SJCRH30 (cell line): ENCODE measurements at regions not wholly inside any gene's neighbourhood (a gene's known extent, or its start where the extent isn't known, plus 50 kb on each side); places are given as distances from the start of the nearest gene placed in this dataset.
A peak's percentile ranks its signal among the peaks of the same experiment; 100 is the strongest.

ENCODE experiments used
- DNase-seq, 2 experiments: peaks; one replicate each; pipeline ENCODE4 v3.0.0-alpha.2; 2015 to 2020
- H3K27ac ChIP-seq: fragments of 250-450 bp; sonication (Bioruptor Pico); 2 replicates; pipeline ENCODE4 v1.5.1; 2020; ENCODE audit warnings: mild to moderate bottlenecking, moderate library complexity
- H3K27me3 ChIP-seq: fragments of 250-450 bp; sonication (Bioruptor Pico); 2 replicates; pipeline ENCODE4 v1.5.1; 2020; ENCODE audit warnings: mild to moderate bottlenecking, moderate library complexity
- H3K36me3 ChIP-seq: fragments of 250-450 bp; sonication (Bioruptor Pico); 2 replicates; pipeline ENCODE4 v1.5.1; 2020; ENCODE audit warnings: mild to moderate bottlenecking, moderate library complexity
- H3K4me1 ChIP-seq: fragments of 250-450 bp; sonication (Bioruptor Pico); 2 replicates; pipeline ENCODE4 v1.5.1; 2020; ENCODE audit warnings: mild to moderate bottlenecking, moderate library complexity
- H3K4me3 ChIP-seq: fragments of 250-450 bp; sonication (Bioruptor Pico); 2 replicates; pipeline ENCODE4 v1.5.1; 2020; ENCODE audit warnings: mild to moderate bottlenecking, moderate library complexity
- H3K9me3 ChIP-seq: fragments of 250-450 bp; sonication (Bioruptor Pico); replicated peaks from 2 replicates; pipeline ENCODE4 v1.5.1; 2020; ENCODE audit warnings: mild to moderate bottlenecking, moderate library complexity

GRCh38 chr6:4687989-4688947 is 87.9 kb upstream of the CDYL start:
- no peak for DNase-seq

GRCh38 chr6:4687656-4687988 is 88.6 kb upstream of the CDYL start:
- no peak overlapping the region for H3K4me3 ChIP-seq
- no peaks in the 10 kb centered on the region for H3K27me3 ChIP-seq
- DNase-seq = no peak
- no peaks in the 10 kb centered on the region for H3K36me3 ChIP-seq
- H3K27ac ChIP-seq = no peak overlapping the region
- H3K9me3 ChIP-seq = no peaks in the 10 kb centered on the region
- no peaks in the 10 kb centered on the region for H3K4me1 ChIP-seq

More at GRCh38 chr6:4687989-4688947, 87.9 kb upstream of the CDYL start:
- Histone ChIP-seq H3K4me3 (no peak overlapping the region), H3K9me3 (no peaks in the 10 kb centered on the region), H3K27me3 (no peaks in the 10 kb centered on the region), H3K27ac (no peak overlapping the region), H3K4me1 (no peaks in the 10 kb centered on the region), H3K36me3 (no peaks in the 10 kb centered on the region)

DNA sequence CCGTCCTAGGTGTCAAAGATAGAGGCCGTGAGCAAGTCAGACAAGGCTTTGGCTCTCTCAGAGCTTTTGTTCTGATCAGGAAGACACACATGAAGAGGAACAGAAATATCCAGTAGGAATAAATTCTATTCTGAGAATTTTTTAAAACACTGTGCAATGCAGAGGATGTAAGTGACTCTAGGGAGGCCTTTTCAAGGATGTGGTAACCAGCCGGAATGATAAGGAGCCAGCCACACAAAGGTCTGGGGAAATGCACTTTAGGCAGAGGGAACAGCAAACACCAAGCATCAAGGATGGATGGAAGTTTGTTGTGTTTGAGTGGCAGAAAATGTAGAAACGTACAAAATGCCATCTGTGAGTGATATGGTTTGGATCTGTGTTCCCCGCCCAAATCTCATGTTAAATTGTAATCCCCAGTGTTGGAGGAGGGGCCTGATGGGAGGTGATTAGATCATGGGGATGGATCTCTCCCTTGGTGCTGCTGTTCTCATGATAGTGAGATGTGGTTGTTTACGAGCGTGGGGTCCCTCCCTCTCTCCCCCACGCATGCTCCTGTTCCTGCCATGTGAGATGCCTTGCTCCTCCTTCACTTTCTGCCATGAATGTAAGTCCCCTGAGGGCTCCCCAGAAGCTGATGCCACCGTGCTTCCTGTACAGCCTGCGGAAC is 93.6 kb upstream of the CDYL start:
- Histone ChIP-seq H3K27me3 (no peaks in the 10 kb centered on the region), H3K36me3 (no peaks in the 10 kb centered on the region), H3K4me1 (no peaks in the 10 kb centered on the region), H3K4me3 (no peak overlapping the region), H3K9me3 (no peaks in the 10 kb centered on the region), H3K27ac (no peak overlapping the region)
- no peak for DNase-seq

GRCh38 chr6:4678506-4679300 is 97.5 kb upstream of the CDYL start:
- Histone ChIP-seq H3K4me1 (peaks cover 8% of the 10 kb centered on the region; the same call in 1 of the 2 replicates), H3K27ac (no peak overlapping the region), H3K4me3 (no peak overlapping the region), H3K36me3 (no peaks in the 10 kb centered on the region), H3K27me3 (no peaks in the 10 kb centered on the region), H3K9me3 (no peaks in the 10 kb centered on the region)
- DNase-seq = no peak

DNA sequence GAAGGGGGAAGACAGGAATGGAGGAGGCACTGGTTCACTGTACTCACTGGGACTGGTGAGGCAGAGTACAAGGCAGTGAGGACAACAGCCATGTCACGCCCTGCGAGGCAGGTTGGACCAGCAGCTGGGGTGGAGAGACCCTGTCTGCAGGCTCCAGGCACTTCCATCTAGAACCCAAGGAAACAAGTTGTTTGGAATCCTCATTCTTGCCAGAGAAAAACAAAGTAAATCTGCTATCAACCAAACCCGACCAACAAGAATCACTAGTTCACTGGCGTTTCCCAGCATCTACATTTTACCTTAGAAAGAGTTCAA is 98.5 kb upstream of the CDYL start:
- Histone ChIP-seq H3K27me3 (no peaks in the 10 kb centered on the region), H3K36me3 (no peaks in the 10 kb centered on the region), H3K4me3 (no peak overlapping the region), H3K27ac (no peak overlapping the region), H3K4me1 (peaks cover 8% of the 10 kb centered on the region; the same call in 1 of the 2 replicates), H3K9me3 (no peaks in the 10 kb centered on the region)
- DNase-seq = no peak

- Histone ChIP-seq H3K36me3 (no peaks in the 10 kb centered on the region), H3K4me1 (peaks cover 8% of the 10 kb centered on the region; the same call in 1 of the 2 replicates), H3K4me3 (no peak overlapping the region), H3K27me3 (no peaks in the 10 kb centered on the region), H3K9me3 (no peaks in the 10 kb centered on the region), H3K27ac (no peak overlapping the region)
- DNase-seq = no peak
Measured at GRCh38 chr6:4677011-4677750, 99.0 kb upstream of the CDYL start.

DNA sequence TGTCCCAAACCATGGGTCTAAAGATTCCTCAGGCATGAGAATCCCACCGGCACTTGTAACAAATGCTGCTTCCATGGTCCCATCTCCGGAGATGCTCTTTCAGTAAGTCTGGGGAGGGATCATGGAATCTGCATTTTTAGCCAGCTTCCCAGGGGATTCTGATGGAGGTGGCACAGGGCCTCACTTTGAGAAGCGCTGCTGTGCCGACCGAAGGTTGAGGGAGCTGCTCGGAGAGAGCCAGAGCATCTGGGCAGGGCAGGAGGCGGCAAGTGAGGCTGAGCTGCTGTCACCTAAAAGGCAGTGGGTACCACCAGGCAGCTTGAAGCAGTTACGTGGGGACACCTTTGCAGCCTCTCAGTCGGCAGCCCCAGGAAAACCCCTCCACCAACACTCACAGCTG is 100.2 kb upstream of the CDYL start:
- no peak overlapping the region for H3K27ac ChIP-seq

DNA sequence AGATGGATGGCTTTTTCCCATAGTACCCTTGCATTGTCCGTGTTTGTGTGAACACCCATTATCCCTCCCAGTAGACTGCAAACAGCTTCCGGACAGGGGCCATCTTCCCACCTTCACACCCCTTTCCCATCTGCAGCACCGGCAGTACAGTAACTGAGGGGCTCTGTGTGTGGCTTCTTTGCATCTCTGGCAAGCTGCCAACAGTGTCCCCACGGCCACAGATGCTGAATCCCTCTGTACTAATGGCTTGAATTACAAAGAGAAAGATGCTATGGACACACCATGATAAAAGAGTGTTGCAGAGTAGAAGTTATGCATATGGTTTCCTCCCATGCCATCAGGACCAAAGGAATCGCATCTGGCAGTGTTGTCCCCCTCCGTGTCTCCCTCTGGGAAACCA is 101.1 kb upstream of the CDYL start:
- Histone ChIP-seq H3K9me3 (no peaks in the 10 kb centered on the region), H3K27ac (no peak overlapping the region), H3K36me3 (no peaks in the 10 kb centered on the region), H3K4me1 (peaks cover 8% of the 10 kb centered on the region; the same call in 1 of the 2 replicates), H3K4me3 (no peak overlapping the region), H3K27me3 (no peaks in the 10 kb centered on the region)
- DNase-seq = peak; percentile 56 to 79

More for the DNA sequence above, 100.2 kb upstream of the CDYL start:
- Histone ChIP-seq H3K36me3 (no peaks in the 10 kb centered on the region), H3K9me3 (no peaks in the 10 kb centered on the region), H3K27me3 (no peaks in the 10 kb centered on the region), H3K4me1 (peaks cover 8% of the 10 kb centered on the region; the same call in 1 of the 2 replicates), H3K4me3 (no peak overlapping the region)
- DNase-seq = no peak

- Histone ChIP-seq H3K4me3 (no peak overlapping the region), H3K27ac (no peak overlapping the region), H3K27me3 (no peaks in the 10 kb centered on the region), H3K9me3 (no peaks in the 10 kb centered on the region), H3K4me1 (peaks cover 8% of the 10 kb centered on the region; the same call in 1 of the 2 replicates), H3K36me3 (no peaks in the 10 kb centered on the region)
- no peak for DNase-seq
Measured at GRCh38 chr6:4673861-4674260, 102.3 kb upstream of the CDYL start.

DNA sequence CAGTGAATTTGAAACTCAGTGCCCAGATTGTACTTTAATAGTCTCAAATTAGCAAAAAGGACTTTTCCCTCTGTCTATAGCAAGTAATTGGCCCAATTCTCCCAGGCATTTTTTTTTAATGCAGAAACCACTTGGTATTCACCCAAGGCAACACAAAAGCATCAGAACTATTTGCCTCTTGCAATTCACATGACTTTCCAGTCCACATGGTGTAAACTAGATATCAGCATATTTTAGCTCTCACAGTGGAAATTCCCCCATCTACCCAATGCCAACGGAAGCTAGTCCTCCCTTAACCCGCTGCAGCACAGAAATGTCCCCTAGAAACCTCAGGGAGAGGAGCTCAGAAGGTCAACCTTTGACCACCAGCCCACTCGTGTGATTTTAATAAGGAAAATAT is 103.4 kb upstream of the CDYL start:
- Histone ChIP-seq H3K27me3 (no peaks in the 10 kb centered on the region), H3K9me3 (no peaks in the 10 kb centered on the region), H3K27ac (no peak overlapping the region), H3K4me3 (no peak overlapping the region), H3K4me1 (peaks cover 8% of the 10 kb centered on the region; the same call in 1 of the 2 replicates), H3K36me3 (no peaks in the 10 kb centered on the region)
- no peak for DNase-seq

DNA sequence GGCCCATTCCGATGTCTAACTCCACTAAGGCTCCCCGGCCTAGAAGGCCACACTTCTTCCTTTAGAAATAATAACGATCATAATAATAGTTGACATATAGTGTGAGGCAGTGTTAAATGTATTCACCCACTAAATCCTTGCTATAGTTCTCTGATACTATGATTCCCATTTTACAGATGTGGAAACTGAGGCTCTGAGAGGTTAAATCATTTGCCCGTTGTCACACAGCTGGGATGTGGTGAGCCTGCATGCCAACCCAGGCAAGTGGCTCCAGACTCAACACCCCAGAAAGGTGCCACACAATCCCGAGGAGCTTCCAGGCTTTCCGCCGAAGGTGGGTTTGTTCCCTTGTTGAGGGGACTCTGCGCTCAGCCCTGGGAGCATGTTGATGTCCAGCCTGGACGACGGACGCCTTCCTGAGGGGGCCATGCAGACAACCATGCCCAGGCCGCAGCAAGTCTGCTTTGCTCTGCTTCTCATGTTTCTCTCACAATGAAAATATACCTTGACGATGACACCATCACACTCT is 104.6 kb upstream of the CDYL start:
- Histone ChIP-seq H3K4me3 (no peak overlapping the region), H3K27ac (no peak overlapping the region), H3K4me1 (peaks cover 8% of the 10 kb centered on the region; the same call in 1 of the 2 replicates), H3K36me3 (no peaks in the 10 kb centered on the region), H3K27me3 (no peaks in the 10 kb centered on the region), H3K9me3 (no peaks in the 10 kb centered on the region)
- no peak for DNase-seq

- Histone ChIP-seq H3K4me1 (peaks cover 8% of the 10 kb centered on the region; the same call in 1 of the 2 replicates), H3K36me3 (no peaks in the 10 kb centered on the region), H3K27ac (no peak overlapping the region), H3K27me3 (no peaks in the 10 kb centered on the region), H3K9me3 (no peaks in the 10 kb centered on the region), H3K4me3 (no peak overlapping the region)
- no peak for DNase-seq
Measured at GRCh38 chr6:4670824-4671409, 105.3 kb upstream of the CDYL start.

GRCh38 chr6:4670290-4670689 is 105.9 kb upstream of the CDYL start:
- no peaks in the 10 kb centered on the region for H3K9me3 ChIP-seq
- no peak overlapping the region for H3K4me3 ChIP-seq
- peak in 1 of 2 experiments; percentile 29 for DNase-seq
- no peaks in the 10 kb centered on the region for H3K27me3 ChIP-seq
- peaks cover 8% of the 10 kb centered on the region; the same call in 1 of the 2 replicates for H3K4me1 ChIP-seq
- no peaks in the 10 kb centered on the region for H3K36me3 ChIP-seq
- no peak overlapping the region for H3K27ac ChIP-seq
